ENCODE measurements at regions not wholly inside any gene's neighbourhood (a gene's known extent, or its start where the extent isn't known, plus 50 kb on each side); places are given as distances from the start of the nearest gene placed in this dataset.

DNA sequence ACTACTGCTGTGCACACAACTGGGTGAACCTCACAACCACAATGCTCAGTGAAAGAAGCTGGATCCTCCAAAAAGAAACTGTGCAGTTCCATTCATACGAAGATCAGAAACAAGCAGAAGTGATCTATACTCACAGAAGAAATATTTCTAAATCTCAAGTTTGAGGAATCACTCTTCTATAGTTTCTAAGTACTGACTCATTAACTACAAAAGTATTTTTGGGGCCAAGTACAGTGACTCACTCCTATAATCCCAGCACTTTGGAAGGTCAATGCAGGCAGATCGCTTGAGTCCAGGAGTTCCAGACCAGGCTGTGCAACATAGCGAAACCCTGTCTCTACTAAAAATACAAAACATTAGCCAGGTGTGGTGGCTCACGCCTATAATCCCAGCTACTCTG lies 51.3 kb upstream of the RELL1 start:
- H3K36me3 ChIP-seq (ENCODE audit: low read depth) = no peaks in the 10 kb centered on the region
- ATAC-seq = peak; percentile 40
- intact Hi-C loops (cut with DNase I, micrococcal nuclease) = no loop called here
- no peak overlapping the region for H3K4me3 ChIP-seq
- DNase-seq = no peak
- no peaks in the 10 kb centered on the region for H3K9me3 ChIP-seq
- TF ChIP-seq, protein P1, sequence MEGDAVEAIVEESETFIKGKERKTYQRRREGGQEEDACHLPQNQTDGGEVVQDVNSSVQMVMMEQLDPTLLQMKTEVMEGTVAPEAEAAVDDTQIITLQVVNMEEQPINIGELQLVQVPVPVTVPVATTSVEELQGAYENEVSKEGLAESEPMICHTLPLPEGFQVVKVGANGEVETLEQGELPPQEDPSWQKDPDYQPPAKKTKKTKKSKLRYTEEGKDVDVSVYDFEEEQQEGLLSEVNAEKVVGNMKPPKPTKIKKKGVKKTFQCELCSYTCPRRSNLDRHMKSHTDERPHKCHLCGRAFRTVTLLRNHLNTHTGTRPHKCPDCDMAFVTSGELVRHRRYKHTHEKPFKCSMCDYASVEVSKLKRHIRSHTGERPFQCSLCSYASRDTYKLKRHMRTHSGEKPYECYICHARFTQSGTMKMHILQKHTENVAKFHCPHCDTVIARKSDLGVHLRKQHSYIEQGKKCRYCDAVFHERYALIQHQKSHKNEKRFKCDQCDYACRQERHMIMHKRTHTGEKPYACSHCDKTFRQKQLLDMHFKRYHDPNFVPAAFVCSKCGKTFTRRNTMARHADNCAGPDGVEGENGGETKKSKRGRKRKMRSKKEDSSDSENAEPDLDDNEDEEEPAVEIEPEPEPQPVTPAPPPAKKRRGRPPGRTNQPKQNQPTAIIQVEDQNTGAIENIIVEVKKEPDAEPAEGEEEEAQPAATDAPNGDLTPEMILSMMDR (IDR thresholded peaks at IDR 0.05) = no peak
- peaks cover 4% of the 10 kb centered on the region for H3K4me1 ChIP-seq (ENCODE audit: low read depth)

All from mucosa of descending colon (tissue), 3 donors.